ENCODE measurements at regions not wholly inside any gene's neighbourhood (a gene's known extent, or its start where the extent isn't known, plus 50 kb on each side); places are given as distances from the start of the nearest gene placed in this dataset.

GRCh38 chrX:123085311-123085940 is 98.7 kb upstream of the GRIA3 start:
- TF ChIP-seq, protein P1, sequence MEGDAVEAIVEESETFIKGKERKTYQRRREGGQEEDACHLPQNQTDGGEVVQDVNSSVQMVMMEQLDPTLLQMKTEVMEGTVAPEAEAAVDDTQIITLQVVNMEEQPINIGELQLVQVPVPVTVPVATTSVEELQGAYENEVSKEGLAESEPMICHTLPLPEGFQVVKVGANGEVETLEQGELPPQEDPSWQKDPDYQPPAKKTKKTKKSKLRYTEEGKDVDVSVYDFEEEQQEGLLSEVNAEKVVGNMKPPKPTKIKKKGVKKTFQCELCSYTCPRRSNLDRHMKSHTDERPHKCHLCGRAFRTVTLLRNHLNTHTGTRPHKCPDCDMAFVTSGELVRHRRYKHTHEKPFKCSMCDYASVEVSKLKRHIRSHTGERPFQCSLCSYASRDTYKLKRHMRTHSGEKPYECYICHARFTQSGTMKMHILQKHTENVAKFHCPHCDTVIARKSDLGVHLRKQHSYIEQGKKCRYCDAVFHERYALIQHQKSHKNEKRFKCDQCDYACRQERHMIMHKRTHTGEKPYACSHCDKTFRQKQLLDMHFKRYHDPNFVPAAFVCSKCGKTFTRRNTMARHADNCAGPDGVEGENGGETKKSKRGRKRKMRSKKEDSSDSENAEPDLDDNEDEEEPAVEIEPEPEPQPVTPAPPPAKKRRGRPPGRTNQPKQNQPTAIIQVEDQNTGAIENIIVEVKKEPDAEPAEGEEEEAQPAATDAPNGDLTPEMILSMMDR (IDR thresholded peaks at IDR 0.05; ENCODE audit: control extremely low read depth, extremely low read depth, low read depth, missing control alignments): no peak
- ChIA-PET POLR2A (no interaction called here), CTCF (no interaction called here)
- no peak for DNase-seq (ENCODE audit: extremely low spot score)

DNA sequence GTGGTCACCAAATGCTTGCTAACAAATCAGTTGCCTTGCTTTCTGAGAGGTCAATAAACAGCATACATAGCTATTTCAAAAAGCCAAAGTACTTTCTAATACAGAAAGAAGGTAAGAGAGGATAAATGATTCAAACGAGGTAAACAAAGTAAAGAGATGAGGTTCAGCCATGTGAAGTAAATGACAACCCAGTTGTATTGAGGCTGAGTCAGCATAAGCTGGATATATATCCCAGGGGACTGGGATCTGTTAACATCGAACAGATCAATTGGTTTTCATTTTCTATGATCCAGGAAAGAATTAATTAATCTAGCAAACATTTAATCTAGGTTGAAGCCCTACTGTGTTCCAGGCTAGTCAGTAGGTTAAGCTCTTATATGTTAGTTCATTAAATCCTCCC is 97.3 kb upstream of the GRIA3 start:
- no peak for DNase-seq (ENCODE audit: extremely low spot score)
- TF ChIP-seq, protein P1 (IDR thresholded peaks at IDR 0.05; ENCODE audit: control extremely low read depth, extremely low read depth, low read depth, missing control alignments): no peak
- POLR2A ChIA-PET: no interaction called here
- CTCF ChIA-PET: no interaction called here

- ChIA-PET POLR2A (no interaction called here), CTCF (no interaction called here)
- DNase-seq (ENCODE audit: extremely low spot score): no peak
- TF ChIP-seq, protein P1 (IDR thresholded peaks at IDR 0.05; ENCODE audit: control extremely low read depth, extremely low read depth, low read depth, missing control alignments): no peak
These were observed 96.8 kb upstream of the GRIA3 start for GRCh38 chrX:123087326-123087725.

DNA sequence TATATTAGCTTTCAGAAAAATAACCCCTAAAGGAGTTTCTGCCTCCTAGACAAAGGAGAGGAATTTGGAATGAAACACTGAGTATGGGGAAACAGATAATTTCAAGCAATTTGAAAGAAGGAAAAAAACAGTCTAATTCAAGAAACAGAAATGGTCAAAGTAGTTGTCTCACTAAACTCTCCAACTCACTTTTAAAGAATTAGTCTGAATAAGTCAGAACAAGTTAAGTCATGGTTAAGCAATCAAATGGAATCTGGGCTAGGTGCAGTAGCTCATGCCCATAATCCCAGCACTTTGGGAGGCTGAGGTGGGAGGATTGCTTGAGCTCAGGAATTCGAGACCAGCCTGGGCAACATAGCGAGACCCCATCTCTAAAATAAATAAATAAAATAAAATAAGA is 95.7 kb upstream of the GRIA3 start:
- TF ChIP-seq, protein P1 (IDR thresholded peaks at IDR 0.05; ENCODE audit: control extremely low read depth, extremely low read depth, low read depth, missing control alignments): no peak
- DNase-seq (ENCODE audit: extremely low spot score): no peak
- ChIA-PET POLR2A (no interaction called here), CTCF (no interaction called here)

DNA sequence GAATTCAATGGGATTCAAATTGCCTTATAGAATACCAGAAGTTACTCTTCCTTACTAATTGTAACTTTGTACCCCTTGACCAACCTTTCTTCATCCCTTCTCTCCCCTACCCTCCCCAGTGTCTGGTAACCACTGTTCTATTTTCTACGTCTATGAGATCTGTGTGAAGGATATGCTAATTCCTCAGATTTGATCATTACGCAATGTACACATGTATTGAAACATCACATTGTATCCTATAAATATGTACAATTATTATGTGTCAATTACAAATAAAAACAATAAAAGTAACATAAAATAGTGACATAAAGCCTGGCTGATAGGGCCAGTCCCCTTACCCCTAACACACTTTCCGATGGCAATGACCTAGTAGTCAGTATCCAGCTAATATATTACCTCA is 95.1 kb upstream of the GRIA3 start:
- ChIA-PET CTCF (no interaction called here), POLR2A (no interaction called here)
- TF ChIP-seq, protein P1 (IDR thresholded peaks at IDR 0.05; ENCODE audit: control extremely low read depth, extremely low read depth, low read depth, missing control alignments): no peak
- DNase-seq (ENCODE audit: extremely low spot score): no peak

- CTCF ChIA-PET: no interaction called here
- TF ChIP-seq, protein P1 (IDR thresholded peaks at IDR 0.05; ENCODE audit: control extremely low read depth, extremely low read depth, low read depth, missing control alignments): no peak
- POLR2A ChIA-PET: no interaction called here
- DNase-seq (ENCODE audit: extremely low spot score): no peak
These were observed 90.3 kb upstream of the GRIA3 start for GRCh38 chrX:123093792-123094191.
